ENCODE measurements at regions not wholly inside any gene's neighbourhood (a gene's known extent, or its start where the extent isn't known, plus 50 kb on each side); places are given as distances from the start of the nearest gene placed in this dataset.

GRCh38 chr16:59880611-59881010 is 1146.5 kb upstream of the GOT2 start:
- no TSS peak for BruUV-seq (replicated peaks)
- DNase-seq (ENCODE audit: low read depth, low spot score) (no peak), FAIRE-seq (no peak), ATAC-seq (no peak)
- RAD21 ChIA-PET (ENCODE audit: unreplicated experiment): no interaction called here
- in situ Hi-C loops (cut with MboI): no loop called here
- Histone ChIP-seq H3K27ac (ENCODE audit: control insufficient read depth, insufficient read depth) (no peak overlapping the region), H3K9me3 (replicated peaks; ENCODE audit: control insufficient read depth, insufficient read depth, low read length) (no peaks in the 10 kb centered on the region), H2AFZ (ENCODE audit: control insufficient read depth, low read depth, low read length) (no peak overlapping the region), H3K79me2 (ENCODE audit: control insufficient read depth, insufficient read depth, low read length) (no peaks in the 10 kb centered on the region), H3K4me2 (ENCODE audit: control insufficient read depth, insufficient read depth) (no peak overlapping the region), H3K9ac (ENCODE audit: control insufficient read depth, insufficient read depth, low read length) (no peak overlapping the region), H3K4me1 (ENCODE audit: control insufficient read depth, insufficient read depth, low read length) (no peaks in the 10 kb centered on the region), H4K20me1 (ENCODE audit: control insufficient read depth, insufficient read depth) (no peaks in the 10 kb centered on the region), H3K27me3 (replicated peaks in 1 of 2; ENCODE audit: control insufficient read depth in 2 of 2, insufficient read depth in 2 of 2, low read length in 1 of 2) (no peaks in the 10 kb centered on the region), H3K36me3 (ENCODE audit: control insufficient read depth in 2 of 2, insufficient read depth in 2 of 2, low read length in 1 of 2) (no peaks in the 10 kb centered on the region), H3K4me3 (no peak overlapping the region)
- intact Hi-C loops (cut with micrococcal nuclease; ENCODE audit: unreplicated experiment): no loop called here
- POLR2A ChIA-PET: no interaction called here
- no peak for TF ChIP-seq ZNF217 (IDR thresholded peaks at IDR 0.05)
- TF ChIP-seq RUNX3 (IDR thresholded peaks at IDR 0.05; ENCODE audit: low read length): no peak
- no peak for TF ChIP-seq NBN (IDR thresholded peaks at IDR 0.05)
- no peak for TF ChIP-seq ZBTB4 (CRISPR knock-in tag; IDR thresholded peaks at IDR 0.05)
- TF ChIP-seq SIX5 (IDR thresholded peaks at IDR 0.05; ENCODE audit: low read depth, low read length, severe bottlenecking): no peak
- no peak for TF ChIP-seq ZNF622 (IDR thresholded peaks at IDR 0.05)
- TF ChIP-seq ZBED1 (IDR thresholded peaks at IDR 0.05; ENCODE audit: borderline replicate concordance): no peak
- no peak for TF ChIP-seq IKZF2 (IDR thresholded peaks at IDR 0.05)
- TF ChIP-seq KAT2A (conservative IDR thresholded peaks at IDR 0.05; ENCODE audit: control insufficient read depth, low read depth, low read length): no peak
- TF ChIP-seq, protein P1, sequence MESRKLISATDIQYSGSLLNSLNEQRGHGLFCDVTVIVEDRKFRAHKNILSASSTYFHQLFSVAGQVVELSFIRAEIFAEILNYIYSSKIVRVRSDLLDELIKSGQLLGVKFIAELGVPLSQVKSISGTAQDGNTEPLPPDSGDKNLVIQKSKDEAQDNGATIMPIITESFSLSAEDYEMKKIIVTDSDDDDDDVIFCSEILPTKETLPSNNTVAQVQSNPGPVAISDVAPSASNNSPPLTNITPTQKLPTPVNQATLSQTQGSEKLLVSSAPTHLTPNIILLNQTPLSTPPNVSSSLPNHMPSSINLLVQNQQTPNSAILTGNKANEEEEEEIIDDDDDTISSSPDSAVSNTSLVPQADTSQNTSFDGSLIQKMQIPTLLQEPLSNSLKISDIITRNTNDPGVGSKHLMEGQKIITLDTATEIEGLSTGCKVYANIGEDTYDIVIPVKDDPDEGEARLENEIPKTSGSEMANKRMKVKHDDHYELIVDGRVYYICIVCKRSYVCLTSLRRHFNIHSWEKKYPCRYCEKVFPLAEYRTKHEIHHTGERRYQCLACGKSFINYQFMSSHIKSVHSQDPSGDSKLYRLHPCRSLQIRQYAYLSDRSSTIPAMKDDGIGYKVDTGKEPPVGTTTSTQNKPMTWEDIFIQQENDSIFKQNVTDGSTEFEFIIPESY (IDR thresholded peaks at IDR 0.05): no peak
- SMC1A ChIA-PET (ENCODE audit: uncharacterized antibody, unreplicated experiment): no interaction called here
- CTCF ChIA-PET: no interaction called here
- WGBS (ENCODE audit: insufficient coverage, insufficient replicate concordance, low lambda C conversion rate, missing lambda C conversion rate): 0% methylated on average over 1 of the region's 1 CpG
